Transverse colon (tissue), 4 donors: ENCODE measurements at regions not wholly inside any gene's neighbourhood (a gene's known extent, or its start where the extent isn't known, plus 50 kb on each side); places are given as distances from the start of the nearest gene placed in this dataset.

Experiments used
- CTCF ChIP-seq, 5 experiments: fragments of 200-600 bp in 3 of 5; fragments of 450-650 bp in 2 of 5; sonication (generic) in 3 of 5; IDR thresholded peaks; 1 replicate in 2 of 5; 2 replicates in 3 of 5; pipeline ENCODE4 v1.5.1; 2016 to 2017; ENCODE audit warnings: antibody characterized with exemption in 5 of 5, inconsistent platforms in 3 of 5, mild to moderate bottlenecking in 2 of 5, moderate library complexity in 1 of 5
- POLR2AphosphoS5 ChIP-seq, 3 donors: sonication (generic); formaldehyde crosslinking; IDR thresholded peaks; one replicate each; pipeline ENCODE4 v1.6.1; 2016; ENCODE audit warnings: antibody characterized with exemption in 3 of 3

- no peak for TF ChIP-seq CTCF (IDR thresholded peaks at IDR 0.05)
- no peak for TF ChIP-seq POLR2AphosphoS5 (IDR thresholded peaks at IDR 0.05)
Observed at GRCh38 chr16:86241681-86242080, 268.6 kb upstream of the FOXF1 start.
